Thymus (tissue), 11 donors: ENCODE measurements at regions not wholly inside any gene's neighbourhood (a gene's known extent, or its start where the extent isn't known, plus 50 kb on each side); places are given as distances from the start of the nearest gene placed in this dataset.

Source experiments
- DNase-seq, 9 donors: peaks; one replicate each; pipeline ENCODE4 v3.0.0-alpha.2; 2013; ENCODE audit warnings: low spot score in 9 of 9, low read depth in 6 of 9, missing footprints in 1 of 9
- H3K27ac ChIP-seq, 2 donors: one replicate each; pipeline ENCODE4 v1.5.1; 2013; ENCODE audit warnings: control low read depth in 1 of 2, low read depth in 1 of 2, low read length in 1 of 2, mild to moderate bottlenecking in 1 of 2, moderate library complexity in 1 of 2
- H3K27me3 ChIP-seq, 2 donors: one replicate each; pipeline ENCODE4 v1.5.1; 2013; ENCODE audit warnings: low read length in 1 of 2; ENCODE audit not compliant: control insufficient read depth in 2 of 2, insufficient read depth in 1 of 2
- H3K36me3 ChIP-seq, 2 donors: one replicate each; pipeline ENCODE4 v1.5.1; 2013; ENCODE audit warnings: low read length in 1 of 2, mild to moderate bottlenecking in 1 of 2, moderate library complexity in 1 of 2; ENCODE audit not compliant: control insufficient read depth in 2 of 2, insufficient read depth in 2 of 2
- H3K4me1 ChIP-seq, 2 donors: one replicate each; pipeline ENCODE4 v1.5.1; 2013; ENCODE audit warnings: low read length in 2 of 2; ENCODE audit not compliant: control insufficient read depth in 2 of 2, insufficient read depth in 2 of 2
- H3K4me3 ChIP-seq, 2 donors: one replicate each; pipeline ENCODE4 v1.5.1; 2013; ENCODE audit warnings: low read length in 2 of 2, control low read depth in 1 of 2, mild to moderate bottlenecking in 1 of 2
- H3K9me3 ChIP-seq, 2 donors: one replicate each; pipeline ENCODE4 v1.5.1; 2013; ENCODE audit warnings: low read length in 1 of 2, mild to moderate bottlenecking in 1 of 2; ENCODE audit not compliant: control insufficient read depth in 2 of 2, insufficient read depth in 1 of 2
- WGBS: extraction: QIAGEN DNeasy Blood & Tissue Kit; methylation state at CpG from one replicate; pipeline ENCODE4 v1.1.7; 2013; 5-methylcytosine and 5-hydroxymethylcytosine counted together
- donor health status: healthy.

DNA sequence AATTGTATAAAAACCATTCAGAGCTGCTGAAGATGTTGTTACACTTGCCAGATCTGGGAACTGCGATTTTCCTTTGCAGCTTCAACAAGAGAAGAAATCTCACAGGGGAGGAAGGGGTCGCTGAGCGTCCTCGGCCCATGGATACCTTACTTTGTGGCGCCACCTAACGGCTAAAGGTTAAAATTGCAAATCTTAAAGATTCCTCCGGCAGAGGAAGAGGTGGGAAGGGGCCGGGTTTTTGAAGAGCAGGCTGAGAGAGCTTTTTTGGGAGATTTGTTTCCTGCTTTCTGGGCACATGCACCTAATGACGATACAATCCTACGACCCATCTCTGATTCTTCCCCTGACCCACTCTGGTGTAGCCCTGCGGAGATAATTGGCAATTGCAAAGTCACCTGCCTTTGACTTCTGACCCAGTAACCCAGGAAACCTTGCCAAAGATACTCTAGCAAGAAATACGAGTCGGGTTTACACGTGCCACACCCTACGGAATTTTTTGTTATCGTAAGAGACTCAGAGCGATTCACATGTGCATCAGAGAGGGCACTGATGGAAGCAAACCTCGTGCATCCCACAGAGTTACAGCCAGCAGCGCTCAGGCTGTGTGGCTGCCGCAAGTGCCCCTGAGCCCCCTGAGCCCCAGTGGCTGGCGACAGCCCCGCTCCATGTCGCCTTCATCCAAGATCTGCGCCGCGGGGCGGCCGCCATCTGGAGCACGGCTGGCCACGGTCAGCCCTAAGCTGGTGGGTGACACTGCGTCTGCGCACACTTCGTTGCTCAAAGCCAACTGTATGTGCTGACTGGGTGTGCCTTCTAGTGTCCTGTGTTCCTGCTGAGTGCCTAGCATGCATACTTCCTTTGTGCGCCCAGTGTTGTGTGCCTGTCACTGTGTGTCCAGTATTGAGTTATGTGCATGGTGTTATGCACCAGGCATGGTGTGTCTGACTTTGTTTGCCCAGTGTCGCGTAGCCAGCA, 55.2 kb upstream of the CHRNA7 start:
- H3K27ac ChIP-seq, result no peak overlapping the region
- peaks cover 0 to 11% of the 10 kb centered on the region in 2 donors for H3K27me3 ChIP-seq
- H3K4me1 ChIP-seq, result no peaks in the 10 kb centered on the region
- no peak overlapping the region for H3K4me3 ChIP-seq
- H3K36me3 ChIP-seq, result no peaks in the 10 kb centered on the region
- H3K9me3 ChIP-seq, result no peaks in the 10 kb centered on the region
- DNase-seq, result peak in 7 of 9 donors; percentile 5 to 55 (median 15)
- WGBS, result 26% methylated on average over 36 of the region's 36 CpGs

DNA sequence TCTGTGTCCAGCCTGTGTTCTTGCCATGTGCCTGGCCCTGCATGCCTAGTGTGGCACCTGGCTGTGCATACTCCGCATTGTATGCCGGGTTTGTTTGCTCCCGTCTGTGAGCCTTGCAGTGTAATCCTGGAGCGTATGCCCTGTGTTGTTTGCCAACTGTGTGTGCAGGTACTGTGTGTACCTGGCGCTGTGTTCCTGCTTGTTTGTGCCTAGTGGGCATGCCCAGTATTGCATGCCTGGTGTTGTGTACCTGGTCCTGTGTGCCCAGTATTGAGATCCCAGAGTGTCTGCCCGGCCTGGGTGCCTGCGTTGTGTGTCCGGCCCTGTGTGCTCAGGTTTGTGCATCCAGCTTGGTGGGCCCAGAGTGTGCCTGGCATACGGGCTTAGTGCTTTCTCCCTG, 54.5 kb upstream of the CHRNA7 start:
- WGBS, result 96% methylated on average over 9 of the region's 9 CpGs
- no peaks in the 10 kb centered on the region for H3K4me1 ChIP-seq
- no peak overlapping the region for H3K27ac ChIP-seq
- H3K9me3 ChIP-seq, result no peaks in the 10 kb centered on the region
- H3K4me3 ChIP-seq, result no peak overlapping the region
- H3K27me3 ChIP-seq, result peaks cover 0 to 11% of the 10 kb centered on the region in 2 donors
- no peak for DNase-seq
- H3K36me3 ChIP-seq, result no peaks in the 10 kb centered on the region

DNA sequence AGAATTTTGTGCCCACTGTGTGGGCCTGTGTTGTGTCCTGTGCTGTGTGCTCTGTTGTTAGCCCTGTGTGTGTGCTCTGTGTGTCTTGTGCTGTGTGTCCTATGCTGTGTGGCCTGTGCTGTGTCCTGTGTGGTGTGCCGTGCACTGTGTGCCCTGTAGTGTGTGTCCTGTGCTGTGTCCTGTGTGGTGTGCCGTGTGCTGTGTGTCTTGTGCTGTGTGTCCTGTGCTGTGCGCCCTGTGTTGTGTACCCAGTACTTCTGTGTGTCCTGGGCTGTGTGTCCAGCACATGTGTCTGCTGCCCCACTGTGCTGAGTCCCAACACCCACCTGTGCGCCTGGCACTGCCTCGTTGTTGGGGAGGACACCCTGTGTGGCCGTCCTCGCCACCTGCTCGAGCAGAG, 53.2 kb upstream of the CHRNA7 start:
- Histone ChIP-seq H3K27ac (no peak overlapping the region), H3K27me3 (peaks cover 0 to 11% of the 10 kb centered on the region in 2 donors), H3K9me3 (no peaks in the 10 kb centered on the region), H3K36me3 (no peaks in the 10 kb centered on the region), H3K4me1 (no peaks in the 10 kb centered on the region), H3K4me3 (no peak overlapping the region)
- no peak for DNase-seq
- 76% methylated on average over 8 of the region's 8 CpGs for WGBS

DNA sequence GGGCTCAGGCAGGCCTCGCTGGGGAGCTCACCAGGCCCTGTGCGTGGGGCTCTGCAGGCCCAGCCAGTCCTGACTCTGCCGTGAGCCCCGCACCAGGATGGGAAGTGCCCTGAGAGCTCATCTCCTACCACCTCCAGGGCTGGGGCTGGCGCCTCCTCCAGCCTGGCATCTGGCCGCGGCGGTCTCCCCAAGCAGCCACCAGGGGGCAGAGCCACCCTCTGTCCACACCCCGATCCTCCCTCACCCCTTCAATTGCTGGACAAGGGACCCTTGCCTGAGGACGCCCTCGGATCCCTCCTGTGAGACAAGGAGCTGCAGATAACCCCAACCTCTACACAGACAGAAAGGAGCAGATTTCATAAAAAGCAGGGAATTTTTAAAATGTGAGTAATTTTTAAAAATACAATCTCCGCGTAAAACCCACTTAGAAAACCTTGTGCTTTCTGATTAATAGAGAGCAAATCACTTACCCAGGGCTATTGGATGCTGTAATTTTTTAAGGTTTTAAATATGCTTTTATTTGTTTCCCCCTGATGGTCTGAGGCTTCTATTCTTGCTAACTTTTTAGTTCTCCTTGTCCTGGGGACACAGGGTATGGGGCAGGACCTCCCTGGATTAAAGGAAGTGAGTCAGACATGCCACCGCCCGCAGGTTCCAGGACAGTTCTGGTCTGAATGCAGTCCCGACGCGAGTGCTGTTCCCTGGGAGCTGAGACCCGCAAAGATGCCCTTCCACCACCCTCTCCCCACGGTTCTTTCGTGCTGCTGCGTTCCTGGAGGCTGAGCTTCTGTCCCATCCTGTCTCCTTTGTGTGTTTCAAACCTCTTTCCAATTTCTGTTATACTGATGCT, 52.3 kb upstream of the CHRNA7 start:
- Histone ChIP-seq H3K4me1 (no peaks in the 10 kb centered on the region), H3K4me3 (no peak overlapping the region), H3K27me3 (peaks cover 0 to 11% of the 10 kb centered on the region in 2 donors), H3K36me3 (no peaks in the 10 kb centered on the region), H3K27ac (no peak overlapping the region), H3K9me3 (no peaks in the 10 kb centered on the region)
- DNase-seq, result peak in 6 of 9 donors; percentile 1 to 37 (median 20)
- WGBS, result 26% methylated on average over 22 of the region's 22 CpGs
